HG03457 (cell line): ENCODE measurements at regions not wholly inside any gene's neighbourhood (a gene's known extent, or its start where the extent isn't known, plus 50 kb on each side); places are given as distances from the start of the nearest gene placed in this dataset.

Source experiments
- ATAC-seq: cut with Tn5 transposase; IDR thresholded peaks from one replicate; pipeline ENCODE4 v1.9.1; 2021; ENCODE audit warnings: moderate number of reproducible peaks; ENCODE audit not compliant: unreplicated experiment

- ATAC-seq, result peak; percentile 88
Measured at GRCh38 chr9:73219985-73220626, 68.4 kb downstream of the ANXA1 start.

- no peak for ATAC-seq
Measured at GRCh38 chr9:73223594-73223993, 71.9 kb downstream of the ANXA1 start.

GRCh38 chr9:73229543-73229942, 77.9 kb downstream of the ANXA1 start:
- ATAC-seq, result no peak

- no peak for ATAC-seq
Measured at GRCh38 chr9:73230251-73230650, 78.6 kb downstream of the ANXA1 start.

GRCh38 chr9:73231203-73231602, 79.5 kb downstream of the ANXA1 start:
- ATAC-seq, result no peak

- ATAC-seq, result no peak
Measured at GRCh38 chr9:73233359-73234007, 81.8 kb downstream of the ANXA1 start.

GRCh38 chr9:73234008-73234360, 82.3 kb downstream of the ANXA1 start:
- ATAC-seq, result no peak

GRCh38 chr9:73237140-73237539, 85.5 kb downstream of the ANXA1 start:
- no peak for ATAC-seq

- no peak for ATAC-seq
Measured at GRCh38 chr9:73239570-73240265, 88.1 kb downstream of the ANXA1 start.

- no peak for ATAC-seq
Measured at GRCh38 chr9:73243078-73243477, 91.4 kb downstream of the ANXA1 start.

- no peak for ATAC-seq
Measured at GRCh38 chr9:73259086-73259696, 107.5 kb downstream of the ANXA1 start.

- ATAC-seq, result no peak
Measured at GRCh38 chr9:73260506-73260905, 108.8 kb downstream of the ANXA1 start.

- no peak for ATAC-seq
Measured at GRCh38 chr9:73264631-73265030, 113.0 kb downstream of the ANXA1 start.

GRCh38 chr9:73265876-73266275, 114.2 kb downstream of the ANXA1 start:
- ATAC-seq, result no peak

GRCh38 chr9:73269430-73270101, 117.9 kb downstream of the ANXA1 start:
- ATAC-seq, result no peak

GRCh38 chr9:73270967-73271721, 119.5 kb downstream of the ANXA1 start:
- ATAC-seq, result peak; percentile 80

- ATAC-seq, result no peak
Measured at GRCh38 chr9:73280113-73280512, 128.4 kb downstream of the ANXA1 start.

GRCh38 chr9:73284377-73284776, 132.7 kb downstream of the ANXA1 start:
- no peak for ATAC-seq

GRCh38 chr9:73294336-73294735, 142.7 kb downstream of the ANXA1 start:
- no peak for ATAC-seq

GRCh38 chr9:73325983-73326382, 174.3 kb downstream of the ANXA1 start:
- no peak for ATAC-seq

- no peak for ATAC-seq
Measured at GRCh38 chr9:73327149-73327548, 175.5 kb downstream of the ANXA1 start.
